GM18505 (cell line): ENCODE measurements at regions not wholly inside any gene's neighbourhood (a gene's known extent, or its start where the extent isn't known, plus 50 kb on each side); places are given as distances from the start of the nearest gene placed in this dataset.

Experiments used
- ATAC-seq: cut with Tn5 transposase; IDR thresholded peaks from one replicate; pipeline ENCODE4 v1.9.1; 2021; ENCODE audit not compliant: unreplicated experiment
- POLR2A ChIP-seq: IDR thresholded peaks from 4 replicates; pipeline ENCODE4 v1.6.1; 2011; ENCODE audit warnings: borderline replicate concordance; ENCODE audit not compliant: insufficient read depth, insufficient read length; ENCODE audit errors: extremely low read depth

GRCh38 chr1:96365596-96366390 is 355.8 kb upstream of the PTBP2 start:
- no peak for TF ChIP-seq POLR2A
- ATAC-seq, result no peak

- no peak for TF ChIP-seq POLR2A
- ATAC-seq, result no peak
These were observed 355.1 kb upstream of the PTBP2 start for GRCh38 chr1:96366516-96366915.

- TF ChIP-seq POLR2A, result no peak
- no peak for ATAC-seq
These were observed 353.8 kb upstream of the PTBP2 start for GRCh38 chr1:96367791-96368190.

GRCh38 chr1:96370757-96371156 is 350.8 kb upstream of the PTBP2 start:
- no peak for TF ChIP-seq POLR2A
- no peak for ATAC-seq

- no peak for ATAC-seq
- TF ChIP-seq POLR2A, result no peak
These were observed 348.7 kb upstream of the PTBP2 start for GRCh38 chr1:96372881-96373280.

GRCh38 chr1:96374076-96374762 is 347.4 kb upstream of the PTBP2 start:
- TF ChIP-seq POLR2A, result no peak
- ATAC-seq, result no peak

- no peak for TF ChIP-seq POLR2A
- no peak for ATAC-seq
These were observed 344.7 kb upstream of the PTBP2 start for GRCh38 chr1:96376846-96377245.

GRCh38 chr1:96384611-96385010 is 337.0 kb upstream of the PTBP2 start:
- TF ChIP-seq POLR2A, result no peak
- no peak for ATAC-seq

- TF ChIP-seq POLR2A, result no peak
- no peak for ATAC-seq
These were observed 333.8 kb upstream of the PTBP2 start for GRCh38 chr1:96387785-96388184.

GRCh38 chr1:96388421-96389310 is 332.9 kb upstream of the PTBP2 start:
- TF ChIP-seq POLR2A, result no peak

GRCh38 chr1:96400089-96400488 is 321.5 kb upstream of the PTBP2 start:
- no peak for ATAC-seq
- no peak for TF ChIP-seq POLR2A

More at GRCh38 chr1:96388421-96389310, 332.9 kb upstream of the PTBP2 start:
- ATAC-seq, result no peak

GRCh38 chr1:96409087-96409486 is 312.5 kb upstream of the PTBP2 start:
- no peak for ATAC-seq
- no peak for TF ChIP-seq POLR2A

GRCh38 chr1:96409689-96410088 is 311.9 kb upstream of the PTBP2 start:
- no peak for TF ChIP-seq POLR2A
- ATAC-seq, result no peak
